Erythroblast (primary cell): ENCODE measurements at regions not wholly inside any gene's neighbourhood (a gene's known extent, or its start where the extent isn't known, plus 50 kb on each side); places are given as distances from the start of the nearest gene placed in this dataset.

Source experiments
- GATA1 ChIP-seq: IDR thresholded peaks from 2 replicates; pipeline ENCODE4 v1.6.1; 2011; ENCODE audit warnings: low read depth, mild to moderate bottlenecking, control low read depth, low read length, moderate library complexity
- POLR2A ChIP-seq: IDR thresholded peaks from 2 replicates; pipeline ENCODE4 v1.6.1; 2011; ENCODE audit warnings: mild to moderate bottlenecking, low read length

DNA sequence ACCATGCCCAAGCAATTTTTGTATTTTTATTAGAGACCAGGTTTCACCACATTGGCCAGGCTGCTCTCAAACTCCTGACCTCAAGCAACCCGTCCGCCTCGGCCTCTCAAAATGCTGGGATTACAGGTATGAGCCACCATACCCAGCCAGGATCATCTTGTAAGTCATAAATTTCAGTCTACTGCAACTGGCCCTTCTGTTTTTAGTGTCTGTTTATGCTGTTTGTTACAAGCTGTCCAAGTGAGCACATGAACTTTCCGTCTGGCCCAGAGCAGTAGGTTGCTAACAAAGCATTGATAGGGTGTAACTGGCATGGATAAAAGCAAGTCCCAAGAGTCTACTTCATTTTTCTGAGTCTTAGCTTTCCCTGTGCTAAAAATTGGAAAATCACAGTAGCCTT is 164.4 kb upstream of the NT5C1B start:
- TF ChIP-seq POLR2A (no peak), GATA1 (no peak)
